ENCODE measurements at regions not wholly inside any gene's neighbourhood (a gene's known extent, or its start where the extent isn't known, plus 50 kb on each side); places are given as distances from the start of the nearest gene placed in this dataset.

GRCh38 chr2:81194581-81194980 is 890.0 kb upstream of the LRRTM1 start:
- TF ChIP-seq POLR2AphosphoS5 (IDR thresholded peaks at IDR 0.05): no peak
- TF ChIP-seq, protein P1, sequence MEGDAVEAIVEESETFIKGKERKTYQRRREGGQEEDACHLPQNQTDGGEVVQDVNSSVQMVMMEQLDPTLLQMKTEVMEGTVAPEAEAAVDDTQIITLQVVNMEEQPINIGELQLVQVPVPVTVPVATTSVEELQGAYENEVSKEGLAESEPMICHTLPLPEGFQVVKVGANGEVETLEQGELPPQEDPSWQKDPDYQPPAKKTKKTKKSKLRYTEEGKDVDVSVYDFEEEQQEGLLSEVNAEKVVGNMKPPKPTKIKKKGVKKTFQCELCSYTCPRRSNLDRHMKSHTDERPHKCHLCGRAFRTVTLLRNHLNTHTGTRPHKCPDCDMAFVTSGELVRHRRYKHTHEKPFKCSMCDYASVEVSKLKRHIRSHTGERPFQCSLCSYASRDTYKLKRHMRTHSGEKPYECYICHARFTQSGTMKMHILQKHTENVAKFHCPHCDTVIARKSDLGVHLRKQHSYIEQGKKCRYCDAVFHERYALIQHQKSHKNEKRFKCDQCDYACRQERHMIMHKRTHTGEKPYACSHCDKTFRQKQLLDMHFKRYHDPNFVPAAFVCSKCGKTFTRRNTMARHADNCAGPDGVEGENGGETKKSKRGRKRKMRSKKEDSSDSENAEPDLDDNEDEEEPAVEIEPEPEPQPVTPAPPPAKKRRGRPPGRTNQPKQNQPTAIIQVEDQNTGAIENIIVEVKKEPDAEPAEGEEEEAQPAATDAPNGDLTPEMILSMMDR (IDR thresholded peaks at IDR 0.05): no peak
- TF ChIP-seq POLR2A (IDR thresholded peaks at IDR 0.05): no peak

All from breast epithelium (tissue), 3 donors.